ENCODE measurements at regions not wholly inside any gene's neighbourhood (a gene's known extent, or its start where the extent isn't known, plus 50 kb on each side); places are given as distances from the start of the nearest gene placed in this dataset.
A peak's percentile ranks its signal among the peaks of the same experiment; 100 is the strongest.

- H3K27me3 ChIP-seq (ENCODE audit: insufficient read depth, low read length, poor library complexity) = no peaks in the 10 kb centered on the region
- H3K9ac ChIP-seq (ENCODE audit: low read length) = no peak overlapping the region
- H2BK120ac ChIP-seq (ENCODE audit: low read depth, low read length) = no peak overlapping the region
- H3K4me1 ChIP-seq (ENCODE audit: control insufficient read depth, low read depth, low read length) = no peaks in the 10 kb centered on the region
- DNase-seq = no peak
- no peak overlapping the region for H3K56ac ChIP-seq (ENCODE audit: low read length)
- H3K23ac ChIP-seq (ENCODE audit: low read length) = no peak overlapping the region
- no peak overlapping the region for H2AK5ac ChIP-seq (ENCODE audit: low read length)
- no peak overlapping the region for H3K4me3 ChIP-seq (ENCODE audit: low read length)
- no peak overlapping the region for H3K4me2 ChIP-seq (ENCODE audit: low read length)
- H3K27ac ChIP-seq (ENCODE audit: low read depth, low read length) = no peak overlapping the region
- no peaks in the 10 kb centered on the region for H3K79me1 ChIP-seq (ENCODE audit: low read length)
- H3K4ac ChIP-seq (ENCODE audit: low read depth, low read length) = no peak overlapping the region
- no peak overlapping the region for H2BK15ac ChIP-seq (replicated peaks; ENCODE audit: low read depth)
- no peaks in the 10 kb centered on the region for H3K36me3 ChIP-seq (ENCODE audit: control insufficient read depth, insufficient read depth, low read length)
- H3K18ac ChIP-seq (ENCODE audit: low read length) = no peak overlapping the region
- no peak overlapping the region for H4K8ac ChIP-seq (ENCODE audit: low read depth, low read length)
- no peak overlapping the region for H4K5ac ChIP-seq (ENCODE audit: low read length)
- H3K79me2 ChIP-seq (ENCODE audit: control insufficient read depth, insufficient read depth, low read length) = no peaks in the 10 kb centered on the region
- H2BK5ac ChIP-seq (ENCODE audit: low read length) = no peak overlapping the region
These were observed 72.8 kb upstream of the HNRNPU start for GRCh38 chr1:244937099-244937498.

GRCh38 chr1:244920911-244921761 is 56.8 kb upstream of the HNRNPU start:
- H2BK15ac ChIP-seq (replicated peaks; ENCODE audit: low read depth) = no peak overlapping the region
- no peak for DNase-seq
- H3K79me1 ChIP-seq (ENCODE audit: low read length) = no peaks in the 10 kb centered on the region
- no peak overlapping the region for H2BK5ac ChIP-seq (ENCODE audit: low read length)
- no peak overlapping the region for H3K27ac ChIP-seq (ENCODE audit: low read depth, low read length)
- H3K18ac ChIP-seq (ENCODE audit: low read length) = no peak overlapping the region
- no peak overlapping the region for H4K5ac ChIP-seq (ENCODE audit: low read length)
- no peaks in the 10 kb centered on the region for H3K36me3 ChIP-seq (ENCODE audit: control insufficient read depth, insufficient read depth, low read length)
- H3K23ac ChIP-seq (ENCODE audit: low read length) = no peak overlapping the region
- H3K4me3 ChIP-seq (ENCODE audit: low read length) = no peak overlapping the region
- no peak overlapping the region for H3K56ac ChIP-seq (ENCODE audit: low read length)
- no peak overlapping the region for H3K9ac ChIP-seq (ENCODE audit: low read length)
- peaks cover 4% of the 10 kb centered on the region for H3K27me3 ChIP-seq (ENCODE audit: insufficient read depth, low read length, poor library complexity)
- H3K4me1 ChIP-seq (ENCODE audit: control insufficient read depth, low read depth, low read length) = peaks cover 2% of the 10 kb centered on the region
- no peak overlapping the region for H4K8ac ChIP-seq (ENCODE audit: low read depth, low read length)
- no peak overlapping the region for H2BK120ac ChIP-seq (ENCODE audit: low read depth, low read length)
- H2AK5ac ChIP-seq (ENCODE audit: low read length) = no peak overlapping the region
- no peak overlapping the region for H3K4me2 ChIP-seq (ENCODE audit: low read length)
- no peaks in the 10 kb centered on the region for H3K79me2 ChIP-seq (ENCODE audit: control insufficient read depth, insufficient read depth, low read length)
- WGBS (ENCODE audit: extremely low coverage, insufficient coverage, low lambda C conversion rate) = no CpG with 5 or more reads among the region's 4 CpGs
- no peak overlapping the region for H3K4ac ChIP-seq (ENCODE audit: low read depth, low read length)

GRCh38 chr1:244919320-244920282 is 55.3 kb upstream of the HNRNPU start:
- no peak overlapping the region for H3K4ac ChIP-seq (ENCODE audit: low read depth, low read length)
- no peak overlapping the region for H3K27ac ChIP-seq (ENCODE audit: low read depth, low read length)
- H2BK15ac ChIP-seq (replicated peaks; ENCODE audit: low read depth) = no peak overlapping the region

GRCh38 chr1:244918421-244919319 is 54.3 kb upstream of the HNRNPU start:
- H3K79me2 ChIP-seq (ENCODE audit: control insufficient read depth, insufficient read depth, low read length) = no peaks in the 10 kb centered on the region
- H2BK120ac ChIP-seq (ENCODE audit: low read depth, low read length) = no peak overlapping the region
- no peak overlapping the region for H3K4ac ChIP-seq (ENCODE audit: low read depth, low read length)
- H3K27me3 ChIP-seq (ENCODE audit: insufficient read depth, low read length, poor library complexity) = peaks cover 4% of the 10 kb centered on the region
- WGBS (ENCODE audit: extremely low coverage, insufficient coverage, low lambda C conversion rate) = no CpG with 5 or more reads among the region's 62 CpGs
- peak overlapping the region; percentile 21 for H3K9ac ChIP-seq (ENCODE audit: low read length)
- no peak overlapping the region for H2AK5ac ChIP-seq (ENCODE audit: low read length)
- H3K27ac ChIP-seq (ENCODE audit: low read depth, low read length) = no peak overlapping the region
- peak overlapping the region; percentile 43 for H3K4me2 ChIP-seq (ENCODE audit: low read length)
- peaks cover 2% of the 10 kb centered on the region for H3K4me1 ChIP-seq (ENCODE audit: control insufficient read depth, low read depth, low read length)
- DNase-seq = peak; percentile 22
- H3K4me3 ChIP-seq (ENCODE audit: low read length) = peak overlapping the region; percentile 10
- no peak overlapping the region for H4K5ac ChIP-seq (ENCODE audit: low read length)
- no peak overlapping the region for H4K8ac ChIP-seq (ENCODE audit: low read depth, low read length)
- H3K79me1 ChIP-seq (ENCODE audit: low read length) = no peaks in the 10 kb centered on the region
- H3K56ac ChIP-seq (ENCODE audit: low read length) = peak overlapping the region; percentile 8
- H2BK15ac ChIP-seq (replicated peaks; ENCODE audit: low read depth) = no peak overlapping the region
- no peak overlapping the region for H2BK5ac ChIP-seq (ENCODE audit: low read length)
- no peaks in the 10 kb centered on the region for H3K36me3 ChIP-seq (ENCODE audit: control insufficient read depth, insufficient read depth, low read length)
- no peak overlapping the region for H3K23ac ChIP-seq (ENCODE audit: low read length)
- no peak overlapping the region for H3K18ac ChIP-seq (ENCODE audit: low read length)

More at GRCh38 chr1:244919320-244920282, 55.3 kb upstream of the HNRNPU start:
- peaks cover 4% of the 10 kb centered on the region for H3K27me3 ChIP-seq (ENCODE audit: insufficient read depth, low read length, poor library complexity)
- no peaks in the 10 kb centered on the region for H3K79me2 ChIP-seq (ENCODE audit: control insufficient read depth, insufficient read depth, low read length)
- H3K4me1 ChIP-seq (ENCODE audit: control insufficient read depth, low read depth, low read length) = peaks cover 2% of the 10 kb centered on the region
- no peak overlapping the region for H3K23ac ChIP-seq (ENCODE audit: low read length)
- H3K4me2 ChIP-seq (ENCODE audit: low read length) = no peak overlapping the region
- no peak overlapping the region for H3K56ac ChIP-seq (ENCODE audit: low read length)
- H3K18ac ChIP-seq (ENCODE audit: low read length) = no peak overlapping the region
- H2BK120ac ChIP-seq (ENCODE audit: low read depth, low read length) = no peak overlapping the region
- WGBS (ENCODE audit: extremely low coverage, insufficient coverage, low lambda C conversion rate) = no CpG with 5 or more reads among the region's 9 CpGs
- H4K8ac ChIP-seq (ENCODE audit: low read depth, low read length) = no peak overlapping the region
- no peaks in the 10 kb centered on the region for H3K79me1 ChIP-seq (ENCODE audit: low read length)
- H3K9ac ChIP-seq (ENCODE audit: low read length) = no peak overlapping the region
- no peak overlapping the region for H3K4me3 ChIP-seq (ENCODE audit: low read length)
- H2AK5ac ChIP-seq (ENCODE audit: low read length) = no peak overlapping the region
- no peaks in the 10 kb centered on the region for H3K36me3 ChIP-seq (ENCODE audit: control insufficient read depth, insufficient read depth, low read length)
- no peak overlapping the region for H2BK5ac ChIP-seq (ENCODE audit: low read length)
- no peak for DNase-seq
- no peak overlapping the region for H4K5ac ChIP-seq (ENCODE audit: low read length)

DNA sequence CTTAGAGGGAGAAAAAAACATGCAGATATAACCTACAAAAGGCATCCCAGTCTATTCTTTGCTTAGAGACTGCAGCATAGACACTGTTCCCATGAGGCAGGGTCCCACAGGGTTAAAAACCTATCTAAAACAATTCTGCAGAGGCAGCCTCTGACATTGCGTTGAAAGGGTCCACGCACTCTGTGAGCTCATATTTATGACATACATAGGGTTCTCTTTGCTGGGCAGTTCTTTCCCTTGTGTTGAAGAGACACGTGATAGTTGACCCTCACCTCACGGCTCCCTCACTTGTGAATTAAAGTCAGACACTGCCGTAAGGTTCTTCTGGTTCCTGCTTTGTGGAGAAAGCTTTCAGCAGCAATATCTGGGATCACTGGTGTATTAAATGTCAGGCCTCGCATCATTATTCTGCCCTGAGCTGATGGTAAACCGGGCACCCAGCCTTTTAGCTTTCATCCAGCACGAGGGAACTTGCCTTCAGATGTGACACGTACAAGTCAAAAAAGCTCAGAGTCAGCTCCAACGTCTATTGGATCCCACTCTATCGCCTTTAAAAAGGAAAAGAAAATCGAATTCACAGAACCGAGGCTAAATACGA is 52.8 kb upstream of the HNRNPU start:
- no peaks in the 10 kb centered on the region for H3K79me1 ChIP-seq (ENCODE audit: low read length)
- H3K36me3 ChIP-seq (ENCODE audit: control insufficient read depth, insufficient read depth, low read length) = no peaks in the 10 kb centered on the region
- no peak overlapping the region for H3K4me2 ChIP-seq (ENCODE audit: low read length)
- peaks cover 2% of the 10 kb centered on the region for H3K4me1 ChIP-seq (ENCODE audit: control insufficient read depth, low read depth, low read length)
- no peak for DNase-seq
- no peak overlapping the region for H4K5ac ChIP-seq (ENCODE audit: low read length)
- no peak overlapping the region for H3K9ac ChIP-seq (ENCODE audit: low read length)
- no peak overlapping the region for H2BK5ac ChIP-seq (ENCODE audit: low read length)
- no peak overlapping the region for H3K4me3 ChIP-seq (ENCODE audit: low read length)
- no CpG with 5 or more reads among the region's 14 CpGs for WGBS (ENCODE audit: extremely low coverage, insufficient coverage, low lambda C conversion rate)
- no peak overlapping the region for H3K4ac ChIP-seq (ENCODE audit: low read depth, low read length)
- H3K23ac ChIP-seq (ENCODE audit: low read length) = no peak overlapping the region
- no peaks in the 10 kb centered on the region for H3K79me2 ChIP-seq (ENCODE audit: control insufficient read depth, insufficient read depth, low read length)
- H3K18ac ChIP-seq (ENCODE audit: low read length) = no peak overlapping the region
- no peak overlapping the region for H3K56ac ChIP-seq (ENCODE audit: low read length)
- H3K27me3 ChIP-seq (ENCODE audit: insufficient read depth, low read length, poor library complexity) = peaks cover 4% of the 10 kb centered on the region
- no peak overlapping the region for H3K27ac ChIP-seq (ENCODE audit: low read depth, low read length)
- H4K8ac ChIP-seq (ENCODE audit: low read depth, low read length) = no peak overlapping the region
- H2BK15ac ChIP-seq (replicated peaks; ENCODE audit: low read depth) = no peak overlapping the region
- no peak overlapping the region for H2BK120ac ChIP-seq (ENCODE audit: low read depth, low read length)
- no peak overlapping the region for H2AK5ac ChIP-seq (ENCODE audit: low read length)

All from mesendoderm (in vitro differentiated cells).